Neural cell (in vitro differentiated cells): ENCODE measurements at regions not wholly inside any gene's neighbourhood (a gene's known extent, or its start where the extent isn't known, plus 50 kb on each side); places are given as distances from the start of the nearest gene placed in this dataset.

Source experiments
- H2AFZ ChIP-seq: fragments of 200-600, 300-800 bp; sonication (generic), shearing (Covaris generic); 2 replicates; pipeline ENCODE4 v1.6.0; 2014; ENCODE audit warnings: low read depth, mild to moderate bottlenecking, antibody characterized with exemption, low read length, moderate library complexity
- H3F3A ChIP-seq: fragments of 200-600 bp; shearing (Covaris generic); 2 replicates; pipeline ENCODE4 v1.6.1; 2016; ENCODE audit warnings: mild to moderate bottlenecking, moderate library complexity, mixed read lengths, antibody characterized with exemption, low read length; ENCODE audit not compliant: insufficient read depth, poor library complexity, severe bottlenecking
- H3K27ac ChIP-seq: fragments of 200-600, 300-800 bp; sonication (generic), shearing (Covaris generic); 2 replicates; pipeline ENCODE4 v1.5.1; 2014; ENCODE audit warnings: mild to moderate bottlenecking, low read length, moderate library complexity
- H3K27me3 ChIP-seq: fragments of 300-800, 200-600 bp; sonication (generic), shearing (Covaris generic); 2 replicates; pipeline ENCODE4 v1.6.0; 2014; ENCODE audit warnings: mild to moderate bottlenecking, low read depth, low read length, moderate library complexity; ENCODE audit not compliant: insufficient read depth
- H3K36me3 ChIP-seq: fragments of 300-800, 200-600 bp; sonication (generic), shearing (Covaris generic); 2 replicates; pipeline ENCODE4 v1.5.1; 2014; ENCODE audit warnings: mild to moderate bottlenecking, antibody characterized with exemption, low read length, moderate library complexity; ENCODE audit not compliant: insufficient read depth
- H3K4me2 ChIP-seq: fragments of 300-800, 200-600 bp; sonication (generic), shearing (Covaris generic); 2 replicates; pipeline ENCODE4 v1.6.0; 2014; ENCODE audit warnings: mild to moderate bottlenecking, low read length
- H3K4me3 ChIP-seq: fragments of 300-800, 200-600 bp; sonication (generic), shearing (Covaris generic); 2 replicates; pipeline ENCODE4 v1.5.1; 2014; ENCODE audit warnings: mild to moderate bottlenecking, low read length, moderate library complexity
- H3K79me2 ChIP-seq: fragments of 200-600 bp; shearing (Covaris generic); replicated peaks from 2 replicates; pipeline ENCODE4 v1.6.0; 2014; ENCODE audit warnings: mild to moderate bottlenecking, low read length, moderate library complexity; ENCODE audit not compliant: insufficient read depth
- H3K9ac ChIP-seq: fragments of 300-800, 200-600 bp; sonication (generic), shearing (Covaris generic); 2 replicates; pipeline ENCODE4 v1.6.1; 2016; ENCODE audit warnings: mild to moderate bottlenecking, low read length, mixed read lengths
- H3K9me2 ChIP-seq: fragments of 200-600 bp; shearing (Covaris generic); 2 replicates; pipeline ENCODE4 v1.6.1; 2016; ENCODE audit warnings: mild to moderate bottlenecking, low read length, mixed read lengths; ENCODE audit not compliant: insufficient read depth
- H3K9me3 ChIP-seq: fragments of 200-600, 300-800 bp; sonication (generic), shearing (Covaris generic); 2 replicates; pipeline ENCODE4 v1.6.1; 2016; ENCODE audit warnings: mild to moderate bottlenecking, mixed run types, low read length, moderate library complexity, mixed read lengths
- H4K20me1 ChIP-seq: fragments of 200-600 bp; shearing (Covaris generic); 2 replicates; pipeline ENCODE4 v1.6.1; 2016; ENCODE audit warnings: mild to moderate bottlenecking, mixed run types; ENCODE audit not compliant: insufficient read depth
- EP300 ChIP-seq: fragments of 450-650 bp; conservative IDR thresholded peaks from 2 replicates; pipeline ENCODE4 v1.6.1; 2014; ENCODE audit warnings: antibody characterized with exemption, mild to moderate bottlenecking, moderate library complexity; ENCODE audit not compliant: poor library complexity, severe bottlenecking
- EZH2 ChIP-seq: fragments of 200-600, 300-800 bp; shearing (Covaris generic), sonication (generic); IDR thresholded peaks from 2 replicates; pipeline ENCODE4 v1.6.1; 2014; ENCODE audit warnings: antibody characterized with exemption, low read length, borderline replicate concordance, mild to moderate bottlenecking; ENCODE audit not compliant: insufficient read depth, poor library complexity, severe bottlenecking
- MXI1 ChIP-seq: fragments of 450-650 bp; conservative IDR thresholded peaks from 2 replicates; pipeline ENCODE4 v1.6.1; 2014; ENCODE audit warnings: antibody characterized with exemption, mild to moderate bottlenecking; ENCODE audit not compliant: poor library complexity, severe bottlenecking
- POLR2AphosphoS5 ChIP-seq: IDR thresholded peaks from 2 replicates; pipeline ENCODE4 v1.6.1; 2012
- RAD21 ChIP-seq: fragments of 450-650 bp; conservative IDR thresholded peaks from 2 replicates; pipeline ENCODE4 v1.6.1; 2014; ENCODE audit warnings: antibody characterized with exemption, mild to moderate bottlenecking, moderate library complexity
- REST ChIP-seq: IDR thresholded peaks from 2 replicates; pipeline ENCODE4 v1.6.1; 2012; ENCODE audit warnings: borderline replicate concordance
- SMC3 ChIP-seq: fragments of 450-650 bp; conservative IDR thresholded peaks from 2 replicates; pipeline ENCODE4 v1.6.1; 2014; ENCODE audit warnings: antibody characterized with exemption, mild to moderate bottlenecking, moderate library complexity; ENCODE audit not compliant: poor library complexity
- TAF1 ChIP-seq: IDR thresholded peaks from 2 replicates; pipeline ENCODE4 v1.6.1; 2012; ENCODE audit warnings: low read depth
- TF ChIP-seq, protein P1 (sequence below): fragments of 450-650 bp; IDR thresholded peaks from 2 replicates; pipeline ENCODE4 v1.5.1; 2014; ENCODE audit warnings: antibody characterized with exemption, mild to moderate bottlenecking, moderate library complexity; ENCODE audit not compliant: poor library complexity, severe bottlenecking

DNA sequence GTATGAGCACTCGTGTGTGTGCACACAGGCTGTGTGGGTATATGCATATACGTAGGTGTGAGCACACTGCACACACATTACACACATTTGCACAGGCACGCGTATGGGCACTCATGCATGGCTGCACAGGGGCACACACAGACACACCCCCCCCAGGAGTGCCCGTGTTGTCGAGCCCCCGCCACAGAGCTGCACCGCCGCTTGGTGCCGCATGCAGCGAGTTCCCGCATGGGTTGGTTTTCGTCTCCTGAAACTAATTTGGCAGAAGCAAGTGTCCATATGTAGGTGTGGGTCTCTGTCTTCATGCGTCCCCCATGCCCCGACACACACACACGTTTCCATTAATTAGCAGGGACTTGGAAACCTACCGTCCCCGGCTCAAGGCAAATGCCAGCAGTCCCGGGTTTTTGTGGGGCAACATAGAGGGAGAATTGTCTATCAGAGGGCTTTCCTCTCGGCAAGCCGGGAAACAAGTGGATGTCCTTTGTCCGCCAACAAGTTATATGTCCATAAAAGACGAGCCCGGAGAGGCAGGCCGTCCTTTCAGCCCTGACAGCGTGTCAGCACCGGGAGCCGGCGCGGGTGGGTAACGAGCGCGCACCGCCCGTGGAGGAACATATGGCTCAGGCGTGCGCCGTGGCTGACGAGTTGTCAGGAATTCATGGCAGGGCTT is 1291.7 kb downstream of the BRD1 start:
- Histone ChIP-seq H3K27ac (no peak overlapping the region), H3K4me3 (no peak overlapping the region), H3K4me2 (no peak overlapping the region), H3K27me3 (no peaks in the 10 kb centered on the region), H3K9me3 (no peaks in the 10 kb centered on the region), H3K79me2 (no peaks in the 10 kb centered on the region), H3K9me2 (no peaks in the 10 kb centered on the region), H3K9ac (no peak overlapping the region), H3K36me3 (no peaks in the 10 kb centered on the region), H4K20me1 (no peaks in the 10 kb centered on the region), H2AFZ (no peak overlapping the region), H3F3A (no peaks in the 10 kb centered on the region)
- TF ChIP-seq TAF1, result no peak
- TF ChIP-seq EP300, result no peak
- no peak for TF ChIP-seq MXI1
- no peak for TF ChIP-seq REST
- TF ChIP-seq EZH2, result no peak
- no peak for TF ChIP-seq SMC3

DNA sequence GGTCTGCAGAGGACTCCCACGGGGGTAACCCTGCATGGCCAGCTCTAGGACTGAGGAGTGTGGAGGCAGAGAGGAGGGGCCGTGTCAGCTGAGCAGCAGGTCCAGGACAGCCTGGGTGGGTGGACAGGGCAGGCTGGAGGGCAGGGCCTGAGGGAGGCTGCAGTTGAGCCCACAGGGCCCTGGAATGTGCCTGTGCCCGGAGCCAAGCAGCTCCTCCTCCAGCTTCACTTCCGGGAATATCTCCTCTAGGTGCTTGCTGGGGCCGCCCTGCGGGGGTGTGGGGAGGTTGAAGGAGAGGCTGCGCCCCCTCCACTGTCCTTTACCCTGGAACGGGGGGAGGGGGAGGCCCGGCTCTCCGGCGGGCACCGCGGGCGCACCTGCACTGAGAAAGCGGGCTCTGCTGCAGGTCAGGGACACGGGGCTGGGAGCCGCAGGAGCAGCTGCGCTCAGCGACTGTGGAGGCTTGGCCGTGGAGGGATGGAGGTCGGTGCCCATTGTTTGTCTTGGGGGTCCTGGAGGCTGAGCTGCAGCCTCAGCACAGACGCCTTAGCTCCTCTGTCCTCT is 1293.2 kb downstream of the BRD1 start:
- Histone ChIP-seq H4K20me1 (no peaks in the 10 kb centered on the region), H3F3A (no peaks in the 10 kb centered on the region), H3K36me3 (no peaks in the 10 kb centered on the region), H3K79me2 (no peaks in the 10 kb centered on the region), H2AFZ (no peak overlapping the region), H3K4me3 (no peak overlapping the region), H3K27ac (no peak overlapping the region), H3K9me3 (no peaks in the 10 kb centered on the region), H3K9ac (no peak overlapping the region), H3K4me2 (no peak overlapping the region), H3K9me2 (no peaks in the 10 kb centered on the region), H3K27me3 (no peaks in the 10 kb centered on the region)
- TF ChIP-seq TAF1 (no peak), EZH2 (no peak), MXI1 (no peak), RAD21 (no peak), SMC3 (no peak), REST (no peak), POLR2AphosphoS5 (no peak), EP300 (no peak)
- TF ChIP-seq, protein P1, sequence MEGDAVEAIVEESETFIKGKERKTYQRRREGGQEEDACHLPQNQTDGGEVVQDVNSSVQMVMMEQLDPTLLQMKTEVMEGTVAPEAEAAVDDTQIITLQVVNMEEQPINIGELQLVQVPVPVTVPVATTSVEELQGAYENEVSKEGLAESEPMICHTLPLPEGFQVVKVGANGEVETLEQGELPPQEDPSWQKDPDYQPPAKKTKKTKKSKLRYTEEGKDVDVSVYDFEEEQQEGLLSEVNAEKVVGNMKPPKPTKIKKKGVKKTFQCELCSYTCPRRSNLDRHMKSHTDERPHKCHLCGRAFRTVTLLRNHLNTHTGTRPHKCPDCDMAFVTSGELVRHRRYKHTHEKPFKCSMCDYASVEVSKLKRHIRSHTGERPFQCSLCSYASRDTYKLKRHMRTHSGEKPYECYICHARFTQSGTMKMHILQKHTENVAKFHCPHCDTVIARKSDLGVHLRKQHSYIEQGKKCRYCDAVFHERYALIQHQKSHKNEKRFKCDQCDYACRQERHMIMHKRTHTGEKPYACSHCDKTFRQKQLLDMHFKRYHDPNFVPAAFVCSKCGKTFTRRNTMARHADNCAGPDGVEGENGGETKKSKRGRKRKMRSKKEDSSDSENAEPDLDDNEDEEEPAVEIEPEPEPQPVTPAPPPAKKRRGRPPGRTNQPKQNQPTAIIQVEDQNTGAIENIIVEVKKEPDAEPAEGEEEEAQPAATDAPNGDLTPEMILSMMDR, result no peak
